ENCODE measurements at regions not wholly inside any gene's neighbourhood (a gene's known extent, or its start where the extent isn't known, plus 50 kb on each side); places are given as distances from the start of the nearest gene placed in this dataset.

DNA sequence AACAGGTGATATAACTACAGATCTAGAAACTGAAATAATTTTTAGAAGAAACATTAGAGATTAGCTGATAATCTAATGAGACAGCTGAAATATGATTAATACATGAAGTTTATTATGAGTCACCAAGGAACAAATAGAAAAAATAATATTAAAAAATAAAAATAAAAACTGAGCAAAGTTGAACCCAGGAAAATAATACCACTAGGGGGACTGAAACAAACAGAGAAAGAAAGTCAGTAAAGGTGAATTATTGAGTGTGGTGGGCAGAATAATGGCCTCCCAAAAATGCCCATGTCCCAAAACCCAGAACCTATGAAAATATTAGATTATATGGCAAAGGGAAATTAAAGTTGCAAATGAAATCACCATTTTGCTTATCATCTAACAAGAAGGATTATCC lies 820.7 kb upstream of the INTU start:
- no peak overlapping the region for H3K27ac ChIP-seq
- TF ChIP-seq POLR2A (IDR thresholded peaks at IDR 0.05) = no peak
- TF ChIP-seq, protein P1, sequence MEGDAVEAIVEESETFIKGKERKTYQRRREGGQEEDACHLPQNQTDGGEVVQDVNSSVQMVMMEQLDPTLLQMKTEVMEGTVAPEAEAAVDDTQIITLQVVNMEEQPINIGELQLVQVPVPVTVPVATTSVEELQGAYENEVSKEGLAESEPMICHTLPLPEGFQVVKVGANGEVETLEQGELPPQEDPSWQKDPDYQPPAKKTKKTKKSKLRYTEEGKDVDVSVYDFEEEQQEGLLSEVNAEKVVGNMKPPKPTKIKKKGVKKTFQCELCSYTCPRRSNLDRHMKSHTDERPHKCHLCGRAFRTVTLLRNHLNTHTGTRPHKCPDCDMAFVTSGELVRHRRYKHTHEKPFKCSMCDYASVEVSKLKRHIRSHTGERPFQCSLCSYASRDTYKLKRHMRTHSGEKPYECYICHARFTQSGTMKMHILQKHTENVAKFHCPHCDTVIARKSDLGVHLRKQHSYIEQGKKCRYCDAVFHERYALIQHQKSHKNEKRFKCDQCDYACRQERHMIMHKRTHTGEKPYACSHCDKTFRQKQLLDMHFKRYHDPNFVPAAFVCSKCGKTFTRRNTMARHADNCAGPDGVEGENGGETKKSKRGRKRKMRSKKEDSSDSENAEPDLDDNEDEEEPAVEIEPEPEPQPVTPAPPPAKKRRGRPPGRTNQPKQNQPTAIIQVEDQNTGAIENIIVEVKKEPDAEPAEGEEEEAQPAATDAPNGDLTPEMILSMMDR (IDR thresholded peaks at IDR 0.05) = no peak
- no peak for TF ChIP-seq POLR2AphosphoS5 (IDR thresholded peaks at IDR 0.05)
- no peak for TF ChIP-seq EP300 (IDR thresholded peaks at IDR 0.05)

DNA sequence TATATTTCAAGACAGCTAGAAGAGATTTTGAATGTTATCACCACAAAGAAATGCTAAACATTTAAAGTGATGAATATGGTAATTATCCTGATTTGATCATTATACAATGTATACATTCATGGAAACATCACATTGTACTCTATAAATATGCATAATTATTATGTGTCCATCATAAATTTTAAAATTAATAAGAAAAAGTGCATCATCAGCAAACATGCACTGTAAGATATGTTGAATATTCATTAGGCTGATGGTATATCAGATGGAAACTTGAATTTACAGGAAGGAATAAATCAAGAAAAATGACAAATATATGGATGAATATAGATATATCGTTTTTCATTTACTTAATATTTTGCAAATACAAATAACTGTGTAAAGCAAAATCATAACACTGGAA lies 812.1 kb upstream of the INTU start:
- H3K36me3 ChIP-seq = no peaks in the 10 kb centered on the region
- no peak overlapping the region for H3K4me3 ChIP-seq
- no peaks in the 10 kb centered on the region for H3K4me1 ChIP-seq
- 90% methylated on average over 1 of the region's 1 CpG for WGBS
- H3K27ac ChIP-seq = no peak overlapping the region
- H3K27me3 ChIP-seq = no peaks in the 10 kb centered on the region
- no peak for DNase-seq (ENCODE audit: low spot score in 2 of 2)
- H3K9me3 ChIP-seq = no peaks in the 10 kb centered on the region
- TF ChIP-seq EP300 (IDR thresholded peaks at IDR 0.05) (no peak), POLR2A (IDR thresholded peaks at IDR 0.05) (no peak)

More for the DNA sequence above, 820.7 kb upstream of the INTU start:
- DNase-seq (ENCODE audit: low spot score in 2 of 2) = no peak
- no peaks in the 10 kb centered on the region for H3K27me3 ChIP-seq
- H3K36me3 ChIP-seq = no peaks in the 10 kb centered on the region
- no peaks in the 10 kb centered on the region for H3K9me3 ChIP-seq
- H3K4me3 ChIP-seq = no peak overlapping the region
- H3K4me1 ChIP-seq = no peaks in the 10 kb centered on the region

DNA sequence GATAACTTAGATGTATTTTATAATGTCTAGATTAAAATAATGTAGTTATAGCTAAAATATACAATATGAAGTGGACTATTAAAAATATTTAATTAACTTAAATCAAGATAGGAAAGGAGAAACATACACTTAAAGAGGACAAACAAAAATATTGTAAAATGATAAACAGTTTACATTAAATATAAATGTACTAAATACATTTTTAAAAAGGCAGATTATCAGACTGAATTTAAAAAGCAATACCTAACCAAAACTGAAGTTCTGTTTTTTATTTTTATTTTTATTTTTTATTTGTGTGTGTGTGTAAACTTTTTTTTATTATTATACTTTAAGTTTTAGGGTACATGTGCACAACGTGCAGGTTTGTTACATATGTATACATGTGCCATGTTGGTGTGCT lies 811.6 kb upstream of the INTU start:
- H3K9me3 ChIP-seq = no peaks in the 10 kb centered on the region
- 90% methylated on average over 1 of the region's 1 CpG for WGBS
- H3K4me3 ChIP-seq = no peak overlapping the region
- no peak overlapping the region for H3K27ac ChIP-seq
- TF ChIP-seq EP300 (IDR thresholded peaks at IDR 0.05) (no peak), POLR2AphosphoS5 (IDR thresholded peaks at IDR 0.05) (no peak), POLR2A (IDR thresholded peaks at IDR 0.05) (no peak)
- TF ChIP-seq, protein P1 (IDR thresholded peaks at IDR 0.05) = no peak
- no peaks in the 10 kb centered on the region for H3K27me3 ChIP-seq
- DNase-seq (ENCODE audit: low spot score in 2 of 2) = no peak
- no peaks in the 10 kb centered on the region for H3K36me3 ChIP-seq
- H3K4me1 ChIP-seq = no peaks in the 10 kb centered on the region

DNA sequence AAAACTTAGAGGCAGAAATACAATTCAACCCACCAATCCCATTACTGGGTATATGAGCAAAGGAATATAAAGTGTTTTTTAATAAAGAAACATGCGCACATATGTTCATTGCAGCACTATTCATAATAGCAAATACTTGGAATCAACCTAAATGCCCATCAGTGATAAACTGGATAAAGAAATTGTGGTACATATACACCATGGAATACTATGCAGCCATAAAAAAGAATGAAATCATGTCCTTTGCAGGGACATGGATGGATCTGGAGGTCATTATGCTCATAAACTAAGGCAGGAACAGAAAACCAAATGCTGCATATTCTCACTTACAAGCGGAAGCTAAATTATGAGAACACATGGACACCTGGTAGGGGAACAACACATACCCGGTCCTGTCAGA lies 807.7 kb upstream of the INTU start:
- no peaks in the 10 kb centered on the region for H3K4me1 ChIP-seq
- WGBS = 94% methylated on average over 3 of the region's 3 CpGs
- H3K4me3 ChIP-seq = no peak overlapping the region
- no peak overlapping the region for H3K27ac ChIP-seq
- no peaks in the 10 kb centered on the region for H3K36me3 ChIP-seq
- H3K27me3 ChIP-seq = no peaks in the 10 kb centered on the region
- H3K9me3 ChIP-seq = peaks cover 6% of the 10 kb centered on the region
- no peak for DNase-seq (ENCODE audit: low spot score in 2 of 2)
- TF ChIP-seq POLR2AphosphoS5 (IDR thresholded peaks at IDR 0.05) = no peak
- TF ChIP-seq, protein P1 (IDR thresholded peaks at IDR 0.05) = no peak
- TF ChIP-seq POLR2A (IDR thresholded peaks at IDR 0.05) = no peak
- no peak for TF ChIP-seq EP300 (IDR thresholded peaks at IDR 0.05)

DNA sequence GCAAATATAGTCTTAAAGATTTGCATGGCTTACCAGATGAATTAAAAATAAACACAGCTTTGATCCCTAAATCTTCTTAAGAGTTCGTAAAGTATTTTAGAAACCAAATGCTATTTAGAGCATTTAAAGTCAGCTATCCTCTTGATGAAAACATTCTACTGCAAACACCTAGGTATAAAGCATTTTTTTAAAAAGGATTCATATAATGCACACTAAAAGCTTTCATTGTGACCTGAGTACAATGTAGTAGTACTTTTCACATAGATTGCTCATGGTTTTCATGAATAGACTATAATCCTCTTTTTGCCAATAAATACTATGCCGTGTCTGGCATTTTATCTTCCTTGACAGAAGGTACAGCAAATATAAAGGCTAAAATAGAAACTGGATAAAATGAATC lies 805.1 kb upstream of the INTU start:
- Histone ChIP-seq H3K36me3 (no peaks in the 10 kb centered on the region), H3K27me3 (no peaks in the 10 kb centered on the region), H3K4me1 (no peaks in the 10 kb centered on the region), H3K4me3 (no peak overlapping the region), H3K27ac (no peak overlapping the region), H3K9me3 (peaks cover 6% of the 10 kb centered on the region)
- WGBS = 80% methylated on average over 2 of the region's 2 CpGs
- DNase-seq (ENCODE audit: low spot score in 2 of 2) = no peak
- TF ChIP-seq POLR2AphosphoS5 (IDR thresholded peaks at IDR 0.05) = no peak
- no peak for TF ChIP-seq EP300 (IDR thresholded peaks at IDR 0.05)
- TF ChIP-seq, protein P1 (IDR thresholded peaks at IDR 0.05) = no peak
- no peak for TF ChIP-seq POLR2A (IDR thresholded peaks at IDR 0.05)

DNA sequence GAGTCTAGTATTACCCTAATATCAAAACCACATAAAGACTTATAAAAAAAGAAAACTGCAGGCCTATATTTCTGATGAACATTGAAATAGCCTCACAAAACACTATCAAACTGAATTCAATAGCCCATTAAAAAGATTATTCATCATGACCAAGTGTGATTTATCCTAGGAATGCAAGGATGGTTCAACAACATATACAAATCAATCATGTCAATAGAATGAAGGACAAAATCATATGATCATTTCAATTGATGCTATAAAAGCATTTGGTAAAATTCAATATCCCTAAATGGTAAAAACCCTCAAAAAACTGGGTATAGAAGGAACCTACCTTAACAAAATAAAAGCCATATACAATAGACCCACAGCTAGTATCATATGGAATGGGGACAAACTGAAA lies 797.9 kb upstream of the INTU start:
- Histone ChIP-seq H3K4me1 (no peaks in the 10 kb centered on the region), H3K27me3 (no peaks in the 10 kb centered on the region), H3K4me3 (no peak overlapping the region), H3K27ac (no peak overlapping the region), H3K9me3 (peaks cover 13% of the 10 kb centered on the region), H3K36me3 (no peaks in the 10 kb centered on the region)
- no peak for DNase-seq (ENCODE audit: low spot score in 2 of 2)
- TF ChIP-seq POLR2AphosphoS5 (IDR thresholded peaks at IDR 0.05) = no peak
- TF ChIP-seq, protein P1 (IDR thresholded peaks at IDR 0.05) = no peak
- no peak for TF ChIP-seq POLR2A (IDR thresholded peaks at IDR 0.05)
- TF ChIP-seq EP300 (IDR thresholded peaks at IDR 0.05) = no peak

Data from suprapubic skin (tissue), 4 donors.